Skin of body (tissue), 1 donor: ENCODE measurements at regions not wholly inside any gene's neighbourhood (a gene's known extent, or its start where the extent isn't known, plus 50 kb on each side); places are given as distances from the start of the nearest gene placed in this dataset.
"Not testable (repeated sequence)": the region's sequence is repeated elsewhere in the genome, so short reads cannot be mapped to it uniquely, and the experiment has no call there.

ENCODE experiments used
- DNase-seq: peaks from one replicate; lab custom pipeline; 2025; lab: John Stamatoyannopoulos, UW

DNA sequence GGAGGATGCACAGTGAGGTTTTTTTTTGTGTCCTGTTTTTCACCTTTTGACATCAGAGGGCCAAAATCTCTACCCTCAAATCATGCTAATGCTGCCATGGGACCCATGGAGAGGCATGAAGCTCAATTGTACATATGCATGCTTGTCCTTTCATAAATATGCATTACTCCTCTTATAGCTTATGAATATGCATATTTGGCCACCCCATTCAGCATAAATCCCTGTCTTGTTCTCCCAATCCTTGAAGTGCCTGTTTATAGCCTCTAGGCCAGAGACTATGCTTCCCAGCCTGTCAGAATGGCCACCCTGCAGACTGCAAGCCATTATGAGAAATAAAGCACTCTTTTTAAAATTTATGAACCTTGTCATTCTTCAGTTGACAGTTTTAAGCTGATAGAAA lies 696.4 kb upstream of the ZNF804A start:
- no peak for DNase-seq

DNA sequence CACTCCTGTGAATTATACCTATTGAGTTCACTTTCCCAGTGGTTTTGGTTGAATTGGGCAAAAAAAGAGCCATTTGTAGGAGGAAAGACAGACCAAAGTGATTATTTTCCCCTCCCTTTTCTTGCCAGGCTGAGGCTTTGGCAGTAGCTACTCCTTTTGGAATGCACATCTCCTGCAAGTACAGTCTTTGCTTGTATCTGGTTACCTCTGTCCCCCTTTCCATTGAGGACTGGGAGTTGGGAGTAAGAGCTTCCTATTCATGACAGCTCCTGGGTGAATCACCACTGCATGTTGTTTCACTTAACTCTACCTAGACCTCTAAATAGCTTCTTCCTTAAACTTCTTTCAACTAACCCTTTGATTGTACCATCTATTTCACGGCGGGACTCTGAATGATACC lies 695.3 kb upstream of the ZNF804A start:
- no peak for DNase-seq

DNA sequence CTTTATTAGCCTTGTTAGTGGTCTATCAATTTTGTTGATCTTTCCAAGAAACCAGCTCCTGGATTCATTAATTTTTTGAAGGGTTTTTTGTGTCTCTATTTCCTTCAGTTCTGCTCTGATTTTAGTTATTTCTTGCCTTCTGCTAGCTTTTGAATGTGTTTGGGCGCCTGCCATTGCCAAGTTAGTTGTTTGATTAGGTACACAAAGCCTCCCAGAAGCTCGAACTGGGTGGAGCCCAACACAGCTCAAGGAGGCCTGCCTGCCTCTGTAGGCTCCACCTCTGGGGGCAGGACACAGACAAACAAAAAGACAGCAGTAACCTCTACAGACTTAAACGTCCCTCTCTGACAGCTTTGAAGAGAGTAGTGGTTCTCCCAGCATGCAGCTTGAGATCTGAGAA lies 682.3 kb upstream of the ZNF804A start:
- not testable (repeated sequence) for DNase-seq

DNA sequence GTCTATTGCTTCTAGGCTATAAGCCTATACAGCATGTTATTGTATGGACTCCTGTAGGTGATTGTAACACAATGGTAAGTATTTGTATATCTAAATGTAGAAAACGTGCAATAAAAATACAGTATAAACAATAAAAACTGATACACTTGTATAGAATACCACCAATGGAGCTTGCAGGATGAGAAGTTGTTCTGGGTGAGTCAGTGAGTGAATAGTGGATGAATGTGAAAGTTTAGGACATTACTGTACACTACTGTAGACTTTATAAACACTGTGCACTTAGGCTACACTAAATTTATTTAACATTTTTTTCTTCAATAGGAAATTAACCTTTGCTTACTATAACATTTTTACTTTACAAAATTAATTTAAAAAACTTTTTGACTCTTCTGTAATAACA lies 679.2 kb upstream of the ZNF804A start:
- no peak for DNase-seq

DNA sequence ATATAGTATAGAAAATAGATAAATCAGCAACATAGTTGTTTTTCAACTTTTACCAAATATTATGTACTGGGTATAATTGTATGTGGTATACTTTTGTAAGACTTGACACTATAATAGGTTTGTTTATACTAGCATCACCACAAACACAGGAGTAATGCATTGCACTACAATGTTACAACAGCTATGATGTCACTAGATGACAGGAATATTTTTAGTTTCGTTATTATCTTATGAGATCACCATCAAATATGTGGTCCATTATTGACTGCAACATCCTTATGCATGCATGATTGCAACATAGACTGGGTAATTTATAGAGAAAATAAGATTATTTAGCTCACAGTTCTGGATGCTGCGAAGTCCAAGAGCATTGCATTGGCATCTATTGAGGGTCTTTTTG lies 678.4 kb upstream of the ZNF804A start:
- DNase-seq, result no peak

DNA sequence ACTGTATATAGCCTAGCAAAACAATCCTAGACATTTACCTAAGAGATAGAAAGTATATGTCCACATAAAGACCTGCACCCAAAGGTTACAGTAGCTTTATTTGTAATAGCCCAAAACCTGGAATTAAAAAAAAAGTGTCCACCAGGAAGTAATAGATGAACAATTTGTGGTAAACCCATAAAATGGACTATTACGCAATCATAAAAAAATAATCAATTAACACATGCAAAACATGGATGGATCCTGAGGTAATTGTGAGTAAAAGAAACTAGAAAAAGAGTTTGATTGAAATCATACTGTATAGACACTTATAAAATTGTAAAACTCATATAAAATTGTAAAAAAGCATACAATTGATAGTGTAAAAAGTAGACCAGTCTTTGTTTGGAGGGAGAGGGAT lies 673.0 kb upstream of the ZNF804A start:
- DNase-seq, result no peak

DNA sequence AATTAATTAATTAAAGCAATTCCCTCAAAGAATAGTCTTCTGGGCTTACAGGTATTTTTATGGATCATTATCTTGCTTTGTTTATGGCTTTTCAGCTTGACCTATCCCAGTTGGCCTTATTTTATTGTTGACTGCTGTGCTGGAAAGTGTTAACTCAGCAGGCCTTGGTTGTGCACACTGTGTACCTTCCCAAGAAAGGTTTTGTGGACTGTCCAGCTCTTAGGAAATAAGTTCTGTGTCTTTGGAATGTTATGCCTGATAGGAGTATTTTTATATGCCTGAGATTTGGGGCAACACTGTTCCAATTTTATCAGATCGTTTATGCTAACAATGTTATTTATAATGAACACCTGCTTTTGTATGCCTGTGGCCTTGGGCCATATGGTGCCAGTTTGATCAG lies 671.9 kb upstream of the ZNF804A start:
- no peak for DNase-seq

DNA sequence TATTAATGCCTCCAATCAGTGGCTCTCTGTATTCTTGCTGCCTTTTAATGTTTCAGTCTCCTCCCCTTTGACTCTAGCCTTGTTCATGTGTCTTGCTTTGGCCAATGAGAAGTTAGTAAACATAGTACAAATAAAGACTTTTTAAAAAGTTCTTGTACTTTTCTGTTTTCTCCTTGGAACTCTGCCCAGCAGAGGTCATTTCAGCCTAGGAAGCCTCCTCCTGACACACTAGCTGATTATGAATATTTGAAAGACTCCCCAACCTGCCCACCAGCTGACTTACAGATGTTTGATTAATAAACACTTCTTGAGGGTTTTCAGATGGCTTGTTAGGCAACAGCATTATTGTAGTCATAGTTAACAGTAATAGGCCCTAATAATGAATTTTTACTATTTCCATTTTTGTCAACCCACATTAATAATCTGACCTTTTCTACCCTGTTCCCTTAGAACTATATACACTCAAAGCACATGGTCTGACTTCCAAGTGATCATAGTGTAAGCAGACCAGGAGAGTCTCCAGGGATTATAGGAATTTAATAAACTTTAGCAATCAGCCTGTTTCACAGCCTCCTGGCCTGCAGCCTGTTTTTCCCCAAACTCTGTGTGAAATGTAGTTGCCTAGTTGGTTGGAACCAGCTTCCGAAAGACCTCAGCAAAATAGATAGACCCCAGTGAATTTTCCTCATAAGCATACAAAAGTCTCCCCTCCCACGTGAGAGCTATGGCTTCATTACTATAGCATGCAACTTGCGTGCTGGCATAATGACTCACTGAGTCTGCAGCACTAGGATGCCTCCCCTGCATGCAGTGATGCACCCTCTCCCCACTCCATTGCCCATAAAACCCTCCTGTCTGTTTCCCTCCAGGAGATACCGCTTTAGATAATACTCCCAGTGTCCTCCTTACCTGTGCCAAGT lies 670.7 kb upstream of the ZNF804A start:
- no peak for DNase-seq

DNA sequence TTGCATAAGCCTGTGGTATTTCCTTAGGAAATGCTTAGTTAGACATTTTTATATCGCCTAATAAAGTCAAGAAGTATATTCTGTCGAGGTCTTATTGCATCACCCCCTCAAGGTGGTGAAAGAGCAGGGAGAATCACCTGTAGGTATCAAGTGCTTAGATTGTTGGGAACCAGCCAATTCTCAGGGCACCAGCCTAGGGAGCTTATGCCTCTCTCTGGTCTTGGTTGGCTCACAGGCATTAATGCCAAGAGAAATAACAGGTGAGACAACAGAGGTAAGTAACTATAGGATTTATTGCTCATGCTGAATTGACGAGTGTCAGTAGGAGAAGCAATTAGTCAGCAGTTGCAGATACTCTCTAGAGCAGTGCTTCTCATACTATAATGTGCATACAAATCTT lies 663.3 kb upstream of the ZNF804A start:
- no peak for DNase-seq

DNA sequence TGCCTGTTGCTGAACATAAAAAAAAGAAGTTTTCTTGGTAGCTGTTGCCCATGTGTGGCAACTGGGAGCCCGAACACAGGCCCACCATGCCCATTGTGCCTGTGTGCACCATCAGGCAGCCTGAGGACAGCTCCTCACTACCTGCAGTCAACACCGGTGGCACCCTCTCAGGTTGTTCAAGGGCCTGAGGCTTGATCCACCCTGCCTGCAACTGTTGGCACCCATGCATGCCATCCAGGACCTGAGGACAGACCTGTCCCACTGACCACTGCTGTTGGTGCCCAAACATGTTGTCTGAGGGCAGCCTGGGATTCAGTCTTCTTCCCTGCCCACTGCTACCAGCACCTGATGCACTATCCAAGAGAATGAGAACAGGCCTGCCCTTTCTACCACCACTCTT lies 661.1 kb upstream of the ZNF804A start:
- no peak for DNase-seq

DNA sequence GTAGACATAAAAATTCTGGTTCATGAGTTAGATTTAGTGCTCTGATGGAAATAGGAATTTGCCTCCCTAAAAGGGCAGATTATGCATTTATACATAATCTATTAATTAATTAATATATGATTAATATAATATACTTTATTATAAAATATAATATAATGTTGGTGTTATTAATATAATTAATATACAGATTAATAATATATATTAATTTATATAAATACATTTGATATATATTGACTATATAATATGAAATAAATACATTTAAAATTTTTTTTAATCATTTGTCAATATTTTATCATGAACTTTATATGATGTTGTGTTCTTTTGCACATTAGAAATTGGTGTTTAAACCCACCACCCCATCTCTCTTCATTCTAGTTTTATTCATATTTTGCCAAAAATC lies 652.1 kb upstream of the ZNF804A start:
- DNase-seq, result no peak

DNA sequence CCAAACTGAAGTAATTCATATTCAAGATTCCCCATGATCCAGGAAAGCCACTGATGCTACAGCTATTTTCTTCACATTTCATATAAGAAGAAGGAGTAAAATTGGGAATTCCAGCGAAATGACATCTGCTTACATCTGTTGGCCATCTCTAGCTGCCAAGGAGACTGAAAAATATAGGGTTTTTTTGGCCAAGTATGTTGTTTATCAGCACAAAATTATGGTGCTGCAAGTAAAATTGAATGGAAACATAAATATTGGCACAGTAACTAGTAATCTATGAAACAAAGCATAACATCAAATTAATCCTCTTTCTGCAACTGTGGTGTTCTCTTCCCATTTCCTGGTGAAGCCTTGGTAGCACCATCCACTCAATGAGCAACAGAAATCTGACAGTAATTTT lies 649.5 kb upstream of the ZNF804A start:
- DNase-seq, result no peak

DNA sequence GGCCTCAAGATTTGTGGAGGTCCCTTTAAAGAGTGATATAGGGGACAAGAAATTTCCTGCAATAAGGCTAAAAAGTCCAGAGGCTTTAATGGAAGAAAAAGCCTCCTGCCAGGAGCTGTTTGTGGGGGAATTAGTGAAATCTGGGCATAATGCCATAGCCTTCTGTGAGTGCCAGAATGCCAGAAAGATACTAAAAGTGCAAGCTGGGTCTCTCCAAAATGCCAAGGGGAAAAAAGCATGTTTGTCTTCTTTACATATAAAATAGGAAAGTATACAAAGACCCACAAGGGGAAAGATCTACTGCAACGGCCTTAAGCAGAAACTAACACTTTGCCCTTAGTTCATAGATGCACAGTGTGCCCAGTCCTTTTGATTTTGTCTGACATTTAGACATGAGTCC lies 647.7 kb upstream of the ZNF804A start:
- no peak for DNase-seq

DNA sequence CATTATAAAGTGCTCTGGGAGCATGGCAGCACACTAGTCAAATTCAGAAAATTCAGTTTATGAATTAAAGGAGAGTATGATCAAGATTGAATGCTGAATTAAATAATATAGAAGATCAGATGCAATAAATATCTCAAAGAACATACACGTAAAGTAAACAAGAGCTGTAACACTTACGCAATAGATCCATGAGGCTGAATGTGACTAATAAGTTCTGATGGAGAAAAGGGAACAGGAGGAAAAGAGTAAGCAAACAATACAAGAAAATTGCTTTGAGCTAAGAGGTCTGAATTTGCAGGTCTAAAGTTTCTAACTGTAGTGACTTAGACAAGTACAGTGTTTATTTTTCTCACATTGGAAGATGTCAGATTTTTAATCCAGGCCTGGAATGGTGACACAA lies 646.7 kb upstream of the ZNF804A start:
- DNase-seq, result no peak

DNA sequence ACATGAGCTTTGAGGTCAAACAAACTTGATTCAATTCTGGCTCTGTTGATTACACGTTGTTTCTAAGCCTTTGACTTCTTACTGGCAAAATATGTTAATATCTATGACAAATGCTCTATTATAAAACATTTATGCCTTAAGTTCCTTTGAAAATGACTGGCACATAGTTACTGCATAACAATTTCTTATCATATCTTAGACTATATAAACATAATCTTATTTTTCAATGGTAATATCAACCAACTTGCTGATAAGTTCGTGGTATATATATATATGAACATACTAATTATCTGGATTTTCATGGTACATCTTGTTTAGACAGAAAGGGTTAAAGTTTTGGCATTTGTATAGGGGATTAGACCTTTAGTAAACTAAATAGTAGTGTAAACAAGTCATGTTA lies 645.6 kb upstream of the ZNF804A start:
- no peak for DNase-seq

DNA sequence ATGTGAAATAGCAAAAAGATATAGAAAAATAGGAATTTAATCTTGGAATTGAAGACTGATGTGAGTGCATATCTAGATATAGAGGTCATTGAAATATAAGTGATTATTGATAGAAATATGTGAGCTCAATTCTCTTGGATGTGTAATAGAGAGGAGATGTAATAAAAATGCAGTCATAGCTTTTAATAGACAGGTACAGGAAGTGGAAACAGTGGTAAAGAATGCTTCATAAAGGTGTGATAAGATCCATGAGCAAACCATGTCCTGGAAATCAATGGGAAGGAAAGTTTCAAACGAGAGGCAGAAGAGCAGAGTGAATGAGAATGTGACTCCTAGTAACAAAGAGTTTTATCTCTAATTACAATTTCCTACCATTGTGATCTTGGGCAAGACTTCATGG lies 634.7 kb upstream of the ZNF804A start:
- no peak for DNase-seq

DNA sequence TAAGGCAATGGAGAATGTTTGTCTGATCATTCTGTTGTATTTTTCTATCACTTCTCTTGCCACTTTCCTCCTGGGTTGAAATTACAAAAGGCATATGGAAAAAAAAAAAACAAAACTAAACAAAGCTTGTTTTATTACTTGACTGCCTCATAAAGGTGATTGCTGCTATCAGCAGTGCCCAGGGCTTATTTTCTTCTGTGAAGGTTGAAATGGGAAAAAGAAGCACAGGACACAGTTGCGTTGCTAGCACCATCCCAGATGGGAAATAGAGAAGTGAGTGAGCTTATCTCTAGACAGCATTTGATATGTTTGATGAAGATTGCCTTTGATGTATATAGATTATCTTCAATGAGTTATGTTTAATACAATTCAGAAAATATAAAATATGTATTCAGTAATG lies 633.8 kb upstream of the ZNF804A start:
- DNase-seq, result no peak

DNA sequence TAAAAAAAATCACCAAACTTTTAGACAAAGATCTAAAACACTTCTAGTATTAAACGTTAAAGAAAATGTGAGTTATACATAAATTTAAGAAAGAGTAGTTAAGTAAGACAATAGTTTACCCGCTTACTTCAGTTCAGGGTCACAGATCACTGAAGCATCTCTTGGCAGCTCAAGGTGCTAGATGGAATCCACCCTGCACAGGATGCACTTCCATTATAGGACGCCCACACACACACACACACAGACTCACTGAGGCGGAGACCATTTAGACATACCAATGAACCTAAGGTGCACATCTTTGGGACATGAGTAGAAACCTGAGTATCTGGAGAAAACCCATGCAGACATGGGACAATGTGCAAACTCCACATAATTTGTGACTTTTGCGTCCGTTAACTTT lies 630.6 kb upstream of the ZNF804A start:
- DNase-seq, result no peak

DNA sequence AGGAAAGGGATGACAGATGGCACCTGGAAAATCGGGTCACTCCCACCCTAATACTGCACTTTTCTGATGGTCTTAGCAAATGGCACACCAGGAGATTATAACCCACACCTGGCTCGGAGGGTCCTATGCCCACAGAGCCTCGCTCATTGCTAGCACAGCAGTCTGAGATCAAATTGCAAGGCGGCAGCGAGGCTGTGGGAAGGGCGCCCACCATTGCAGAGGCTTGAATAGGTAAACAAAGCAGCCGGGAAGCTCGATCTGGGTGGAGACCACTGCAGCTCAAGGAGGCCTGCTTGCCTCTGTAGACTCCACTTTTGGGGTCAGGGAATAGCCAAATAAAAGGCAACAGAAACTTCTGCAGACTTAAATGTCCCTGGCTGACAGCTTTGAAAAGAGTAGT lies 622.7 kb upstream of the ZNF804A start:
- DNase-seq, result not testable (repeated sequence)

DNA sequence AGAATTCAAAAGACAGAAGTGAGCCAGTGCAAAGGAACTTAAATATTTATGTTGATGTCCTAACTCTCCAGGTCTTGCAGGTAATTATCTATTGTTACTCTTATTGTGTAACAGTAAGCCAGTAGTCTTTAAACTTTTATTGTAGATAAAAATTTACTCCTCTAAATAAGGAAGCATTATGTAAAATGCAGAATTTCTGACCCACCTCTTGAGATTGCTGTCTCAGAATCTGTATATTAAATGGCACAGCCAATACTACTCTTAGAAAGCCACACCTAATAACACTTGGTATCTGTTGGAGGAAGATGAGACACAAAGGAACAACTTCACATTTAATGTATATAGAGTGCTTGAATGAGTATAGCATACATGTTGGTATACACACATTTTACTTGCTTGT lies 613.5 kb upstream of the ZNF804A start:
- no peak for DNase-seq

DNA sequence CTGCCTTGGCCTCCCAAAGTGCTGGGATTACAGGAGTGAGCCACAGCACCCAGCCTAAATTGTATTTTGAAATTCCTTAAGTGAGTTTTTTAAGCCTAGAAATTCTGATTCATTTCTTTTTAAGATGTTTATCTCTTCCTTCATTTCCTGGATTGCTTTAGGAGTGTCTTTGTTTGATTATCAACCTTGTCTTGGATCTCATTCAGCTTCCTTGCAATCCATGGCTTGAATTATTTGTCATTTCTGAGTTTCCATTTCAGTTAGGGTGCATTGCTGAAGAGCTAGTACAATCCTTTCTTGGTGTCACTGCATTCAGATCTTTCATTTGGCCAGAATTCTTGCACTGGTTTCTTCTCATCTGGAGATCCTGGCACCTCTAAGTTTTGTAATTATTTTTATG lies 606.4 kb upstream of the ZNF804A start:
- DNase-seq, result no peak

DNA sequence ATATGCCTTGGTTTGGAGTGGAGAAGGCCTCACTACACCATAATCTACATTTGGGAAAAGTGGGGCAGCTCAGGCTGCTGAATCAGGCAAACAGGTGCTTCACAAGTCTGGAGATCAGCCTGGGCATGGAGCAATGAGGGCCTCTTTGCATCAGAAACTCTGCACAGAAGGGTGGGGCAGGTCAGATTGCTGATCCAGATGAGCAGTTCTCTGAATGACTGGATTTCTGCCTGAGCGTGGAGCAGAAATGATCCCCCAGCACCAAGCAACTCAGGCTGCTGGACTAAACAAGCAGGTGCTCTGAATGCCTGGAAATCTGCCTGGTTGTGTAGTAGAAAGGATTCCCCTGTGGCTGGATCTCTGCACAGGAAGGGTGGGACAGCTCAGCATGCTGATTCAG lies 605.3 kb upstream of the ZNF804A start:
- DNase-seq, result no peak

DNA sequence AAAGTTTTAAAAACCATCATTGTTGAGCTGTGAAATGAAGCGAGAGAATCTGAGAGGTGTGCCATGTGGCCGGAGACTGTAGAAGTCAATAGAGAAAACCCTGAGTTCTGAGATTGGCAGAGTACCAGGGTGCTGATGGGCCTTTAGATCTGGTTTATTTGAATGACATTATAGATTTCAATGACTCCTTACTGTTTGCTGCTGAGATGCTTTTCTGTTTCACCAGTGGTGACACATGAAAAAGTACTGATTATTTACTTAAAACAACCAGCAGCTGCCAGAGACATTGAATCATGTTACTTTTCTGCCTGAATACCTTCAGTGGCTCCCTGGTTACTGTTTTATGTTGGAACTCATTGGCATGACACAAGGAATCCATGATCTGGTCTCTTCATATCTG lies 602.7 kb upstream of the ZNF804A start:
- DNase-seq, result no peak
